ENCODE measurements at regions not wholly inside any gene's neighbourhood (a gene's known extent, or its start where the extent isn't known, plus 50 kb on each side); places are given as distances from the start of the nearest gene placed in this dataset.
"Not testable (repeated sequence)": the region's sequence is repeated elsewhere in the genome, so short reads cannot be mapped to it uniquely, and the experiment has no call there.

DNA sequence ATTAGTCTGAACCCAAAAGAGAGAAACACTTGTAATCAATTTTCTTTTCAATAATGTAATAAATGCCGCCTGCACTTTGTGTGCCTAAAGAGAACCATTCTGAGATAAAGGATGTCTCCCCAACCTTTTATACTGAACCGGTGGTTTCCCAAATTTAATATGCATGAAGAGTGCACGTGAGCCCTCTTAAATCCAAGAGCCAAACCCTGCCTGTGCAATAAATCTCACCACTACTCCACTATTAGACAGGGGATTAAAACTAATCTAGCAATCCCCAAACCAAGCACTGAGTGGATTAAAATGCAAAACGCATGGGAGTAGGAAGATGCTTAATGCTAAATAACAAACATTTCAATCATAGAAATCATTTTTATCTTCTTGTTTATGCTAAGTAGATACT lies 351.0 kb upstream of the PSMD7 start:
- 22% methylated on average over 4 of the region's 4 CpGs for WGBS (ENCODE audit: insufficient coverage, insufficient replicate concordance, low lambda C conversion rate, missing lambda C conversion rate)
- Histone ChIP-seq H4K20me1 (ENCODE audit: control insufficient read depth, insufficient read depth) (no peaks in the 10 kb centered on the region), H3K4me1 (ENCODE audit: control insufficient read depth, insufficient read depth, low read length) (no peaks in the 10 kb centered on the region), H3K4me3 (no peak overlapping the region), H3K36me3 (ENCODE audit: control insufficient read depth in 2 of 2, insufficient read depth in 2 of 2, low read length in 1 of 2) (no peaks in the 10 kb centered on the region), H3K27me3 (replicated peaks in 1 of 2; ENCODE audit: control insufficient read depth in 2 of 2, insufficient read depth in 2 of 2, low read length in 1 of 2) (no peaks in the 10 kb centered on the region), H3K9me3 (replicated peaks; ENCODE audit: control insufficient read depth, insufficient read depth, low read length) (no peaks in the 10 kb centered on the region), H3K79me2 (ENCODE audit: control insufficient read depth, insufficient read depth, low read length) (no peaks in the 10 kb centered on the region), H3K4me2 (ENCODE audit: control insufficient read depth, insufficient read depth) (no peak overlapping the region), H2AFZ (ENCODE audit: control insufficient read depth, low read depth, low read length) (no peak overlapping the region), H3K9ac (ENCODE audit: control insufficient read depth, insufficient read depth, low read length) (no peak overlapping the region), H3K27ac (ENCODE audit: control insufficient read depth, insufficient read depth) (no peak overlapping the region)
- intact Hi-C loops (cut with micrococcal nuclease; ENCODE audit: unreplicated experiment) (no loop called here), in situ Hi-C loops (cut with MboI) (no loop called here)
- ChIA-PET CTCF (no interaction called here), POLR2A (no interaction called here), RAD21 (ENCODE audit: unreplicated experiment) (no interaction called here), SMC1A (ENCODE audit: uncharacterized antibody, unreplicated experiment) (no interaction called here)
- DNase-seq (ENCODE audit: low read depth, low spot score): no peak
- no peak for TF ChIP-seq CBX3 (IDR thresholded peaks at IDR 0.05; ENCODE audit: borderline replicate concordance, low read depth)
- TF ChIP-seq EP300 (IDR thresholded peaks at IDR 0.05; ENCODE audit: borderline replicate concordance in 1 of 2, control insufficient read depth in 1 of 2, low read depth in 2 of 2, low read length in 2 of 2): no peak
- TF ChIP-seq, protein P1, sequence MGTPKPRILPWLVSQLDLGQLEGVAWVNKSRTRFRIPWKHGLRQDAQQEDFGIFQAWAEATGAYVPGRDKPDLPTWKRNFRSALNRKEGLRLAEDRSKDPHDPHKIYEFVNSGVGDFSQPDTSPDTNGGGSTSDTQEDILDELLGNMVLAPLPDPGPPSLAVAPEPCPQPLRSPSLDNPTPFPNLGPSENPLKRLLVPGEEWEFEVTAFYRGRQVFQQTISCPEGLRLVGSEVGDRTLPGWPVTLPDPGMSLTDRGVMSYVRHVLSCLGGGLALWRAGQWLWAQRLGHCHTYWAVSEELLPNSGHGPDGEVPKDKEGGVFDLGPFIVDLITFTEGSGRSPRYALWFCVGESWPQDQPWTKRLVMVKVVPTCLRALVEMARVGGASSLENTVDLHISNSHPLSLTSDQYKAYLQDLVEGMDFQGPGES (IDR thresholded peaks at IDR 0.05): no peak
- TF ChIP-seq EZH2 (IDR thresholded peaks at IDR 0.05; ENCODE audit: borderline replicate concordance, control insufficient read depth, low read depth, low read length): no peak
- no peak for TF ChIP-seq MYB (IDR thresholded peaks at IDR 0.05; ENCODE audit: borderline replicate concordance, low read depth, low read length)
- TF ChIP-seq BMI1 (IDR thresholded peaks at IDR 0.05; ENCODE audit: borderline replicate concordance): no peak
- BruUV-seq (replicated peaks): no TSS peak
- ATAC-seq: no peak
- no peak for FAIRE-seq

DNA sequence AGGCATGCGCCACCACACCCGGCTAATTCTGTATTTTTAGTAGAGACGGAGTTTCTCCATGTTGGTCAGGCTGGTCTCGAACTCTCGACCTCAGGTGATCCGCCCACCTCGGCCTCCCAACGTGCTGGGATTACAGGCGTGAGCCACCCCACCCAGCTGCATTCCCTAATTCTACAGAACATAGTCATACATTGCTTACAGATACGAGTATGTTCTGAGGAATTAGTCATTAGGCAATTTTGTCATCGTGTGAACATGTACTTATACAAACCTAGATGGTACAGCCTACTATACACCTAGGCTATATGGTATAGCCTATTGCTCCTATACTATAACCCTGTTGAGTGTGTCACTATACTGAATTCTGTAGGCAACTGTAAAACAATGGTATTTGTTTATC lies 353.4 kb upstream of the PSMD7 start:
- H3K79me2 ChIP-seq (ENCODE audit: control insufficient read depth, insufficient read depth, low read length); BruUV-seq (replicated peaks); RAD21 ChIA-PET (ENCODE audit: unreplicated experiment); H3K9ac ChIP-seq (ENCODE audit: control insufficient read depth, insufficient read depth, low read length); DNase-seq (ENCODE audit: low read depth, low spot score); H3K36me3 ChIP-seq (ENCODE audit: control insufficient read depth in 2 of 2, insufficient read depth in 2 of 2, low read length in 1 of 2); intact Hi-C loops (cut with micrococcal nuclease; ENCODE audit: unreplicated experiment); H3K27me3 ChIP-seq (replicated peaks in 1 of 2; ENCODE audit: control insufficient read depth in 2 of 2, insufficient read depth in 2 of 2, low read length in 1 of 2); POLR2A ChIA-PET; H3K4me2 ChIP-seq (ENCODE audit: control insufficient read depth, insufficient read depth); SMC1A ChIA-PET (ENCODE audit: uncharacterized antibody, unreplicated experiment); H3K9me3 ChIP-seq (replicated peaks; ENCODE audit: control insufficient read depth, insufficient read depth, low read length); H3K27ac ChIP-seq (ENCODE audit: control insufficient read depth, insufficient read depth); H3K4me3 ChIP-seq; ATAC-seq; in situ Hi-C loops (cut with MboI); H2AFZ ChIP-seq (ENCODE audit: control insufficient read depth, low read depth, low read length); H4K20me1 ChIP-seq (ENCODE audit: control insufficient read depth, insufficient read depth); FAIRE-seq; H3K4me1 ChIP-seq (ENCODE audit: control insufficient read depth, insufficient read depth, low read length): not testable (repeated sequence)
- WGBS (ENCODE audit: insufficient coverage, insufficient replicate concordance, low lambda C conversion rate, missing lambda C conversion rate): 43% methylated on average over 11 of the region's 11 CpGs
- CTCF ChIA-PET: interaction anchor here (1.7 kb wide), 1 partner anchor 14 kb away, joined by 5 read pairs; no protein-coding TSS in a partner anchor

DNA sequence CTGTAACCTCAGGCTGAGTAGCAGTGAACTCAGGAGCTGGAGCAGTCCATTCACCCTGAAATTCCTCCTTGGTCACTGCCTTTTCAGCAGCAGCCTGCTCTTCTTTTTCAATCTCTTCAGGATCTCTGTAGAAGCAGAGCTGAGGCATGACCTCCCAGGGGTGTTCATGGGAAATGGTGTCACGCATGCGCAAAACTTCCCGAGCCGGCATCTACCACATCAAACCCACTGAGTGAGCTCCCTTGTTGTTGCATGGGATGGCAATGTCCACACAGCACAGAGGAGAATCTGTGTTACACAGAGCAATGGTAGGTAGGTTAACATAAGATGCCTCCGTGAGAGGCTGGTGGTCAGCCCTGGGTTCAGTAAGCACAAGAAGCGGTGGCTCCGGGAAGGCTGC lies 355.8 kb upstream of the PSMD7 start:
- H2AFZ ChIP-seq (ENCODE audit: control insufficient read depth, low read depth, low read length); H3K4me1 ChIP-seq (ENCODE audit: control insufficient read depth, insufficient read depth, low read length); H3K4me2 ChIP-seq (ENCODE audit: control insufficient read depth, insufficient read depth); SMC1A ChIA-PET (ENCODE audit: uncharacterized antibody, unreplicated experiment); H3K36me3 ChIP-seq (ENCODE audit: control insufficient read depth in 2 of 2, insufficient read depth in 2 of 2, low read length in 1 of 2); H4K20me1 ChIP-seq (ENCODE audit: control insufficient read depth, insufficient read depth); H3K9ac ChIP-seq (ENCODE audit: control insufficient read depth, insufficient read depth, low read length); BruUV-seq (replicated peaks); H3K27ac ChIP-seq (ENCODE audit: control insufficient read depth, insufficient read depth); H3K27me3 ChIP-seq (replicated peaks in 1 of 2; ENCODE audit: control insufficient read depth in 2 of 2, insufficient read depth in 2 of 2, low read length in 1 of 2); intact Hi-C loops (cut with micrococcal nuclease; ENCODE audit: unreplicated experiment); DNase-seq (ENCODE audit: low read depth, low spot score); FAIRE-seq; in situ Hi-C loops (cut with MboI); RAD21 ChIA-PET (ENCODE audit: unreplicated experiment); H3K79me2 ChIP-seq (ENCODE audit: control insufficient read depth, insufficient read depth, low read length); H3K9me3 ChIP-seq (replicated peaks; ENCODE audit: control insufficient read depth, insufficient read depth, low read length); H3K4me3 ChIP-seq; ATAC-seq; POLR2A ChIA-PET: not testable (repeated sequence)
- CTCF ChIA-PET: interaction anchor here (1.6 kb wide), 1 partner anchor 16 kb away, joined by 6 read pairs; no protein-coding TSS in a partner anchor
- WGBS (ENCODE audit: insufficient coverage, insufficient replicate concordance, low lambda C conversion rate, missing lambda C conversion rate): 66% methylated on average over 7 of the region's 7 CpGs
